ENCODE measurements at regions not wholly inside any gene's neighbourhood (a gene's known extent, or its start where the extent isn't known, plus 50 kb on each side); places are given as distances from the start of the nearest gene placed in this dataset.

GRCh38 chr2:239587311-239587731 lies 186.5 kb upstream of the HDAC4 start:
- no peaks in the 10 kb centered on the region for H3K9me1 ChIP-seq (ENCODE audit: control insufficient read depth, insufficient read depth, low read length)
- in situ Hi-C loops (cut with MboI) (no loop called here), intact Hi-C loops (cut with micrococcal nuclease) (no loop called here)
- no peaks in the 10 kb centered on the region for H3K9me3 ChIP-seq (replicated peaks; ENCODE audit: control insufficient read depth, insufficient read depth, low read depth, low read length)
- H3K9ac ChIP-seq (ENCODE audit: insufficient read depth in 1 of 2, low read depth in 2 of 2, low read length in 2 of 2), result no peak overlapping the region
- 0 out of 2 replicates have a peak, but pooled peaks cover 3% of the 10 kb centered on the region for H4K20me1 ChIP-seq (replicated peaks; ENCODE audit: control insufficient read depth, insufficient read depth, low read length)
- POLR2A ChIA-PET, result no interaction called here
- BruUV-seq (replicated peaks), result no TSS peak
- H3K27ac ChIP-seq (ENCODE audit: extremely low read depth, low read depth, low read length), result no peak overlapping the region
- H3K4me1 ChIP-seq (replicated peaks in 1 of 2; ENCODE audit: control insufficient read depth in 2 of 2, insufficient read depth in 2 of 2, low read length in 2 of 2), result no peaks in the 10 kb centered on the region; a peak in 1 of 5 replicates
- DNase-seq (ENCODE audit: extremely low read depth in 1 of 4, low spot score in 3 of 4) (no peak), FAIRE-seq (no peak), ATAC-seq (no peak)
- CTCF ChIA-PET (ENCODE audit: low intra/inter-chr PET ratio), result no interaction called here
- H3K27me3 ChIP-seq (ENCODE audit: control insufficient read depth in 2 of 2, insufficient read depth in 2 of 2, low read length in 2 of 2), result peaks cover 0 to 43% of the 10 kb centered on the region in 2 experiments; a peak in 4 of 5 replicates
- H2AFZ ChIP-seq (ENCODE audit: low read depth, low read length), result no peak overlapping the region
- no peak overlapping the region for H3K4me3 ChIP-seq
- no peaks in the 10 kb centered on the region for H3K79me2 ChIP-seq (ENCODE audit: control insufficient read depth, insufficient read depth, low read length)
- TF ChIP-seq ZNF785 (CRISPR knock-in tag; IDR thresholded peaks at IDR 0.05), result no peak
- no peak for TF ChIP-seq ADNP (tag; IDR thresholded peaks at IDR 0.05)
- TF ChIP-seq ETS2 (tag; IDR thresholded peaks at IDR 0.05; ENCODE audit: borderline replicate concordance, poor library complexity, severe bottlenecking), result no peak
- no peak for TF ChIP-seq EP400 (IDR thresholded peaks at IDR 0.05)
- TF ChIP-seq SRSF1 (IDR thresholded peaks at IDR 0.05; ENCODE audit: low read depth, low read length), result no peak
- H3K36me3 ChIP-seq (ENCODE audit: control insufficient read depth, insufficient read depth, low read length), result no peaks in the 10 kb centered on the region
- WGBS (ENCODE audit: insufficient coverage, low coverage, missing lambda C conversion rate), result 1% methylated on average over 10 of the region's 16 CpGs
- no peak overlapping the region for H3K4me2 ChIP-seq (ENCODE audit: insufficient read depth, low read length)

DNA sequence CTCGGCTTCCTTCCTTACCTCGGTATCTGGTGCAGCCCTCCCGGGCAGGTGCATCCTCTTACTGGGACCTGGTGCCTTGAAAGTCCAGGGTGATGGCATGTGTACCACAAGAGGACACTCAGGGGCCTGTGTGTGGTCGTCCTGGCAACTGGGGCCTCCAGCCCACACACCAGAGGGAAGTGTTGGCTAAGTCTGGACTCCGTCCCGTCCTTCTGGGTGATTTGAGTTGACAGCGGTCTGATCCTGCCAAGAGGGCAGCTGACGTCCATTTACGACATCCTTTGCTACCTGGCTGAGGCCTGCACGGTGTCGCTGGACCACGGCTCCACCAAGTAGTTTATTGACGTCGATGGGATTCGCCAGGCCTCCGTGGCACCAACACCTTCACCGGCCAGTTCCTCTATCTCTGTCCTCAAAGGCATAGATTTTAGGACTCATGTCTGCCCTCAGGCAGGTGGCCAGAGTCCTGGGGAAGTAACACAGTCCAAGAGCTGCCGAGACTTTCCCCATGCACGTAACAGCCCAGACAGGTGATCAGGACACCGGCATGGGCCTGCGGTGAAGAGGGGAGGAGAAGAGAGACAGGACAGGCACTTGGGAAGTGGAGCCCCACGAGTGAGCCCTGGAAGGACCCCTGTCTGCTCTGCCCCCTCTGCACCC lies 186.0 kb upstream of the HDAC4 start:
- TF ChIP-seq DACH1 (IDR thresholded peaks at IDR 0.05; ENCODE audit: partially characterized antibody) (no peak), KLF6 (CRISPR knock-in tag; IDR thresholded peaks at IDR 0.05; ENCODE audit: borderline replicate concordance) (no peak), POLR3A (IDR thresholded peaks at IDR 0.05; ENCODE audit: borderline replicate concordance, extremely low read depth, insufficient read depth, insufficient read length) (no peak), CHD4 (IDR thresholded peaks at IDR 0.05; ENCODE audit: insufficient read depth, insufficient replicate concordance, low read depth, low read length, poor library complexity, severe bottlenecking) (no peak), ZNF384 (IDR thresholded peaks at IDR 0.05; ENCODE audit: low read depth, low read length) (no peak)
- TF ChIP-seq, protein P1, sequence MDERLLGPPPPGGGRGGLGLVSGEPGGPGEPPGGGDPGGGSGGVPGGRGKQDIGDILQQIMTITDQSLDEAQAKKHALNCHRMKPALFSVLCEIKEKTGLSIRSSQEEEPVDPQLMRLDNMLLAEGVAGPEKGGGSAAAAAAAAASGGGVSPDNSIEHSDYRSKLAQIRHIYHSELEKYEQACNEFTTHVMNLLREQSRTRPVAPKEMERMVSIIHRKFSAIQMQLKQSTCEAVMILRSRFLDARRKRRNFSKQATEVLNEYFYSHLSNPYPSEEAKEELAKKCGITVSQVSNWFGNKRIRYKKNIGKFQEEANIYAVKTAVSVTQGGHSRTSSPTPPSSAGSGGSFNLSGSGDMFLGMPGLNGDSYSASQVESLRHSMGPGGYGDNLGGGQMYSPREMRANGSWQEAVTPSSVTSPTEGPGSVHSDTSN (CRISPR knock-in tag; IDR thresholded peaks at IDR 0.05; ENCODE audit: low read depth), result no peak
- TF ChIP-seq, protein P1 (tag; conservative IDR thresholded peaks at IDR 0.05; ENCODE audit: low read depth), result no peak
- in situ Hi-C loops (cut with MboI), result no loop called here
- ATAC-seq, result no peak
- Histone ChIP-seq H3K27me3 (ENCODE audit: control insufficient read depth in 2 of 2, insufficient read depth in 2 of 2, low read length in 2 of 2) (peaks cover 0 to 45% of the 10 kb centered on the region in 2 experiments; a peak in 4 of 5 replicates), H3K9me3 (replicated peaks; ENCODE audit: control insufficient read depth, insufficient read depth, low read depth, low read length) (no peaks in the 10 kb centered on the region), H3K79me2 (ENCODE audit: control insufficient read depth, insufficient read depth, low read length) (no peaks in the 10 kb centered on the region), H3K4me2 (ENCODE audit: insufficient read depth, low read length) (no peak overlapping the region), H3K9me1 (ENCODE audit: control insufficient read depth, insufficient read depth, low read length) (no peaks in the 10 kb centered on the region), H3K4me3 (no peak overlapping the region), H4K20me1 (replicated peaks; ENCODE audit: control insufficient read depth, insufficient read depth, low read length) (0 out of 2 replicates have a peak, but pooled peaks cover 3% of the 10 kb centered on the region), H2AFZ (ENCODE audit: low read depth, low read length) (no peak overlapping the region), H3K27ac (ENCODE audit: extremely low read depth, low read depth, low read length) (no peak overlapping the region), H3K9ac (ENCODE audit: insufficient read depth in 1 of 2, low read depth in 2 of 2, low read length in 2 of 2) (no peak overlapping the region), H3K4me1 (replicated peaks in 1 of 2; ENCODE audit: control insufficient read depth in 2 of 2, insufficient read depth in 2 of 2, low read length in 2 of 2) (no peaks in the 10 kb centered on the region; a peak in 1 of 5 replicates), H3K36me3 (ENCODE audit: control insufficient read depth, insufficient read depth, low read length) (no peaks in the 10 kb centered on the region)
- ChIA-PET CTCF (ENCODE audit: low intra/inter-chr PET ratio) (no interaction called here), POLR2A (no interaction called here)
- no peak for DNase-seq (ENCODE audit: extremely low read depth in 1 of 4, low spot score in 3 of 4)
- 1% methylated on average over 15 of the region's 22 CpGs for WGBS (ENCODE audit: insufficient coverage, low coverage, missing lambda C conversion rate)
- intact Hi-C loops (cut with micrococcal nuclease), result no loop called here
- BruUV-seq (replicated peaks), result no TSS peak
- no peak for FAIRE-seq
